Heart left ventricle (tissue), 13 donors: ENCODE measurements at regions not wholly inside any gene's neighbourhood (a gene's known extent, or its start where the extent isn't known, plus 50 kb on each side); places are given as distances from the start of the nearest gene placed in this dataset.

Experiments
- CTCF ChIP-seq, 12 donors: fragments of 200-600 bp; sonication (generic) in 4 of 12; IDR thresholded peaks; one replicate each; pipeline versions ENCODE4 v1.5.0 to v1.8.0; 2018 to 2022; ENCODE audit warnings: antibody characterized with exemption in 12 of 12, mild to moderate bottlenecking in 5 of 12
- POLR2A ChIP-seq, 2 donors: fragments of 450-650 bp; IDR thresholded peaks; one replicate each; pipeline ENCODE4 v1.6.1; 2017; ENCODE audit warnings: antibody characterized with exemption in 2 of 2, mild to moderate bottlenecking in 2 of 2, moderate library complexity in 2 of 2
- donor health status: ischemic (EF 13 %, LVEDD 7.1; RV severe dilation, severe dysfunction).
- donor health status: DM: no; HTN: yes; CAD: no.
- donor health status: DM: no; HTN: no; CAD: no.
- donor health status: ischemic (EF 25% LVEDD 6.9; RV normal size, moderate dysfunction).
- donor health status: ischemic (EF 25% LVEDD 5.7; RV mildly dilated, moderate dysfunction).
- donor health status: ischemic (EF 35%, LVEDD 5.7; RV mildly dilated, moderate dysfunction).
- donor health status: nonischemic (EF 11% LVEDD 7.7; RV severe dilation, severe dysfunction).
- donor health status: DM: yes; HTN: yes; CAD: no.
- donor health status: PGD.
- donor health status: ischemic (EF 29% LVEDD 5.4; RV normal size, mild dysfunction).
- donor health status: nonischemic (EF 23%, LVEDD 6.1; RV moderate dilation, normal function).

- no peak for TF ChIP-seq CTCF (IDR thresholded peaks at IDR 0.05)
- TF ChIP-seq POLR2A (IDR thresholded peaks at IDR 0.05): no peak
Measured at GRCh38 chr2:48049371-48049770, 143.1 kb upstream of the FBXO11 start.
